Neuron (in vitro differentiated cells): ENCODE measurements at regions not wholly inside any gene's neighbourhood (a gene's known extent, or its start where the extent isn't known, plus 50 kb on each side); places are given as distances from the start of the nearest gene placed in this dataset.

Source experiments
- H2AFZ ChIP-seq: one replicate; pipeline ENCODE4 v1.6.1; 2013; ENCODE audit warnings: low read depth, mild to moderate bottlenecking, inconsistent platforms, low read length, moderate library complexity
- H3K27me3 ChIP-seq: one replicate; pipeline ENCODE4 v1.6.1; 2013; ENCODE audit warnings: low read length; ENCODE audit not compliant: insufficient read depth
- H3K36me3 ChIP-seq: one replicate; pipeline ENCODE4 v1.6.1; 2013; ENCODE audit warnings: low read length; ENCODE audit not compliant: insufficient read depth
- H3K4me1 ChIP-seq: one replicate; pipeline ENCODE4 v1.6.1; 2013; ENCODE audit warnings: low read length; ENCODE audit not compliant: insufficient read depth
- H3K4me3 ChIP-seq: 2 replicates; pipeline ENCODE4 v1.5.1; 2013; ENCODE audit warnings: mild to moderate bottlenecking, low read length, moderate library complexity
- H3K9me3 ChIP-seq: one replicate; pipeline ENCODE4 v1.6.1; 2013; ENCODE audit warnings: low read length

- H3K4me3 ChIP-seq, result no peak overlapping the region
- H3K36me3 ChIP-seq, result no peaks in the 10 kb centered on the region
- H3K9me3 ChIP-seq, result no peaks in the 10 kb centered on the region
- H3K27me3 ChIP-seq, result no peaks in the 10 kb centered on the region
- H3K4me1 ChIP-seq, result peaks cover 4% of the 10 kb centered on the region
- no peak overlapping the region for H2AFZ ChIP-seq
Measured at GRCh38 chr15:70501849-70502248, 261.5 kb downstream of the UACA start.

GRCh38 chr15:70501121-70501727, 262.1 kb downstream of the UACA start:
- Histone ChIP-seq H3K27me3 (no peaks in the 10 kb centered on the region), H2AFZ (no peak overlapping the region), H3K4me1 (peaks cover 4% of the 10 kb centered on the region), H3K4me3 (no peak overlapping the region), H3K9me3 (no peaks in the 10 kb centered on the region), H3K36me3 (no peaks in the 10 kb centered on the region)

GRCh38 chr15:70499791-70500190, 263.6 kb downstream of the UACA start:
- H3K4me3 ChIP-seq, result no peak overlapping the region
- no peak overlapping the region for H2AFZ ChIP-seq
- no peaks in the 10 kb centered on the region for H3K27me3 ChIP-seq
- H3K36me3 ChIP-seq, result no peaks in the 10 kb centered on the region
- H3K4me1 ChIP-seq, result peaks cover 3% of the 10 kb centered on the region
- no peaks in the 10 kb centered on the region for H3K9me3 ChIP-seq

GRCh38 chr15:70498096-70498626, 265.2 kb downstream of the UACA start:
- Histone ChIP-seq H3K4me3 (no peak overlapping the region), H3K27me3 (no peaks in the 10 kb centered on the region), H3K9me3 (no peaks in the 10 kb centered on the region), H2AFZ (no peak overlapping the region), H3K36me3 (no peaks in the 10 kb centered on the region), H3K4me1 (no peaks in the 10 kb centered on the region)

GRCh38 chr15:70497661-70498060, 265.7 kb downstream of the UACA start:
- Histone ChIP-seq H3K4me1 (no peaks in the 10 kb centered on the region), H3K36me3 (no peaks in the 10 kb centered on the region), H3K27me3 (no peaks in the 10 kb centered on the region), H3K4me3 (no peak overlapping the region), H2AFZ (no peak overlapping the region), H3K9me3 (no peaks in the 10 kb centered on the region)

- Histone ChIP-seq H3K27me3 (no peaks in the 10 kb centered on the region), H2AFZ (no peak overlapping the region), H3K4me1 (no peaks in the 10 kb centered on the region), H3K4me3 (no peak overlapping the region), H3K9me3 (no peaks in the 10 kb centered on the region), H3K36me3 (no peaks in the 10 kb centered on the region)
Measured at GRCh38 chr15:70495991-70496599, 267.3 kb downstream of the UACA start.

- H3K4me3 ChIP-seq, result no peak overlapping the region
- no peaks in the 10 kb centered on the region for H3K4me1 ChIP-seq
- H3K9me3 ChIP-seq, result no peaks in the 10 kb centered on the region
- no peaks in the 10 kb centered on the region for H3K36me3 ChIP-seq
- H2AFZ ChIP-seq, result no peak overlapping the region
- no peaks in the 10 kb centered on the region for H3K27me3 ChIP-seq
Measured at GRCh38 chr15:70494852-70495571, 268.3 kb downstream of the UACA start.

GRCh38 chr15:70494517-70494851, 268.9 kb downstream of the UACA start:
- H3K9me3 ChIP-seq, result no peaks in the 10 kb centered on the region
- no peak overlapping the region for H2AFZ ChIP-seq
- no peaks in the 10 kb centered on the region for H3K27me3 ChIP-seq
- no peaks in the 10 kb centered on the region for H3K4me1 ChIP-seq
- H3K36me3 ChIP-seq, result no peaks in the 10 kb centered on the region
- H3K4me3 ChIP-seq, result no peak overlapping the region

GRCh38 chr15:70493787-70494516, 269.4 kb downstream of the UACA start:
- Histone ChIP-seq H3K27me3 (no peaks in the 10 kb centered on the region), H3K4me1 (no peaks in the 10 kb centered on the region), H2AFZ (no peak overlapping the region), H3K4me3 (no peak overlapping the region), H3K9me3 (no peaks in the 10 kb centered on the region), H3K36me3 (no peaks in the 10 kb centered on the region)

- Histone ChIP-seq H3K27me3 (no peaks in the 10 kb centered on the region), H3K4me3 (no peak overlapping the region), H3K4me1 (no peaks in the 10 kb centered on the region), H3K36me3 (no peaks in the 10 kb centered on the region), H3K9me3 (no peaks in the 10 kb centered on the region), H2AFZ (no peak overlapping the region)
Measured at GRCh38 chr15:70493376-70493775, 270.0 kb downstream of the UACA start.

- H3K4me3 ChIP-seq, result no peak overlapping the region
- no peaks in the 10 kb centered on the region for H3K9me3 ChIP-seq
- H3K27me3 ChIP-seq, result no peaks in the 10 kb centered on the region
- H3K4me1 ChIP-seq, result no peaks in the 10 kb centered on the region
- no peak overlapping the region for H2AFZ ChIP-seq
- no peaks in the 10 kb centered on the region for H3K36me3 ChIP-seq
Measured at GRCh38 chr15:70492240-70493177, 270.8 kb downstream of the UACA start.

- Histone ChIP-seq H3K27me3 (no peaks in the 10 kb centered on the region), H3K9me3 (no peaks in the 10 kb centered on the region), H2AFZ (no peak overlapping the region), H3K4me1 (no peaks in the 10 kb centered on the region), H3K4me3 (no peak overlapping the region), H3K36me3 (no peaks in the 10 kb centered on the region)
Measured at GRCh38 chr15:70491641-70492040, 271.7 kb downstream of the UACA start.
